Endodermal cell (in vitro differentiated cells): ENCODE measurements at regions not wholly inside any gene's neighbourhood (a gene's known extent, or its start where the extent isn't known, plus 50 kb on each side); places are given as distances from the start of the nearest gene placed in this dataset.

Experiments used
- DNase-seq: peaks from one replicate; pipeline ENCODE4 v3.0.0-alpha.2; 2017
- H3K27ac ChIP-seq: 2 replicates; pipeline ENCODE4 v1.5.1; 2013; ENCODE audit warnings: mild to moderate bottlenecking, low read depth, low read length, moderate library complexity
- H3K27me3 ChIP-seq: 2 replicates; pipeline ENCODE4 v1.6.1; 2013; ENCODE audit warnings: mild to moderate bottlenecking, low read length, moderate library complexity; ENCODE audit not compliant: insufficient read depth, control insufficient read depth, poor library complexity, severe bottlenecking
- H3K36me3 ChIP-seq: 2 replicates; pipeline ENCODE4 v1.7.0; 2013; ENCODE audit warnings: mild to moderate bottlenecking, low read length, moderate library complexity; ENCODE audit not compliant: control insufficient read depth, insufficient read depth
- H3K4me1 ChIP-seq: one replicate; pipeline ENCODE4 v1.7.0; 2013; ENCODE audit warnings: low read length; ENCODE audit not compliant: control insufficient read depth, insufficient read depth
- H3K4me3 ChIP-seq: 2 replicates; pipeline ENCODE4 v1.5.1; 2013; ENCODE audit warnings: mild to moderate bottlenecking, low read length, moderate library complexity
- H3K9ac ChIP-seq: 2 replicates; pipeline ENCODE4 v1.6.1; 2013; ENCODE audit warnings: mild to moderate bottlenecking, low read length, moderate library complexity; ENCODE audit not compliant: poor library complexity, severe bottlenecking; ENCODE audit errors: extremely low read depth
- H3K9me3 ChIP-seq: 2 replicates; pipeline ENCODE4 v1.6.1; 2013; ENCODE audit warnings: mild to moderate bottlenecking, low read length, moderate library complexity; ENCODE audit not compliant: control insufficient read depth
- H3K27ac Mint-ChIP-seq: 2 replicates; pipeline ENCODE4 v1.8.0; 2020; ENCODE audit warnings: mixed read lengths
- H3K27me3 Mint-ChIP-seq: 2 replicates; pipeline ENCODE4 v1.8.0; 2021; ENCODE audit warnings: mild to moderate bottlenecking, mixed read lengths; ENCODE audit not compliant: insufficient read depth
- H3K36me3 Mint-ChIP-seq: 2 replicates; pipeline ENCODE4 v1.8.0; 2020; ENCODE audit warnings: low read depth, mixed read lengths
- H3K4me1 Mint-ChIP-seq: 2 replicates; pipeline ENCODE4 v1.8.0; 2020; ENCODE audit warnings: mixed read lengths
- H3K4me3 Mint-ChIP-seq: 2 replicates; pipeline ENCODE4 v1.8.0; 2020; ENCODE audit warnings: mild to moderate bottlenecking, moderate library complexity, mixed read lengths
- H3K9me3 Mint-ChIP-seq: 2 replicates; pipeline ENCODE4 v1.8.0; 2020; ENCODE audit warnings: mild to moderate bottlenecking, mixed read lengths
- WGBS, 2 experiments: methylation state at CpG; one replicate each; pipeline versions ENCODE4 v1.1.5 to v1.1.7; 2013; ENCODE audit warnings: missing lambda C conversion rate in 2 of 2, mixed read lengths in 1 of 2; ENCODE audit not compliant: insufficient coverage in 1 of 2, insufficient read length in 1 of 2; 5-methylcytosine and 5-hydroxymethylcytosine counted together
- TF ChIP-seq, protein P1 (sequence below): fragments of 200-600 bp; sonication (generic); conservative IDR thresholded peaks from 2 replicates; pipeline ENCODE4 v1.5.0; 2021; ENCODE audit warnings: antibody characterized with exemption, mild to moderate bottlenecking

DNA sequence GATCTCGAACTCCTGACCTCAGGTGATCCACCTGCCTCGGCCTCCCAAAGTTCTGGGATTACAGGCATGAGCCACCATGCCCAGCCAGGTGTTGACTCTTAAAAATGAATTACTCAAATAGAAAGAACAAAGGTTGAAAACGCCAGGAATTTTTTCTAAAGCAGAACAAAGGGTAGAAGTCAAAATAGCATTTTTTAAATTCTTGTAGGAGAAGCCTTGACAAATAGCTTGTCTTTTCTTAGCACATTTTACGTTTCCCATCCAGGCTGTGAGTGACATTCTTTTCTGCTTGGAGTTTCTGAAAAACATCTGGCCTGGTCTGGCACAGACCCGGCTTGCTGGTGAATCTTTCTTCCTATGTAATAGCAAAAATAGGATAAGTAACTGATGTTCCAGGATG lies 169.4 kb upstream of the ZNF462 start:
- Mint-ChIP-seq H3K4me3 (no peak overlapping the region), H3K4me1 (peaks cover 2% of the 10 kb centered on the region), H3K27ac (no peak overlapping the region), H3K9me3 (no peaks in the 10 kb centered on the region), H3K27me3 (no peaks in the 10 kb centered on the region), H3K36me3 (no peaks in the 10 kb centered on the region)
- no peak for DNase-seq
- 50 to 86% methylated on average over 1 to 5 of the region's 5 CpGs for WGBS, 2 experiments
- Histone ChIP-seq H3K4me1 (no peaks in the 10 kb centered on the region), H3K27ac (no peak overlapping the region), H3K36me3 (no peaks in the 10 kb centered on the region), H3K9ac (no peak overlapping the region), H3K27me3 (no peaks in the 10 kb centered on the region), H3K9me3 (no peaks in the 10 kb centered on the region), H3K4me3 (no peak overlapping the region)
- TF ChIP-seq, protein P1, sequence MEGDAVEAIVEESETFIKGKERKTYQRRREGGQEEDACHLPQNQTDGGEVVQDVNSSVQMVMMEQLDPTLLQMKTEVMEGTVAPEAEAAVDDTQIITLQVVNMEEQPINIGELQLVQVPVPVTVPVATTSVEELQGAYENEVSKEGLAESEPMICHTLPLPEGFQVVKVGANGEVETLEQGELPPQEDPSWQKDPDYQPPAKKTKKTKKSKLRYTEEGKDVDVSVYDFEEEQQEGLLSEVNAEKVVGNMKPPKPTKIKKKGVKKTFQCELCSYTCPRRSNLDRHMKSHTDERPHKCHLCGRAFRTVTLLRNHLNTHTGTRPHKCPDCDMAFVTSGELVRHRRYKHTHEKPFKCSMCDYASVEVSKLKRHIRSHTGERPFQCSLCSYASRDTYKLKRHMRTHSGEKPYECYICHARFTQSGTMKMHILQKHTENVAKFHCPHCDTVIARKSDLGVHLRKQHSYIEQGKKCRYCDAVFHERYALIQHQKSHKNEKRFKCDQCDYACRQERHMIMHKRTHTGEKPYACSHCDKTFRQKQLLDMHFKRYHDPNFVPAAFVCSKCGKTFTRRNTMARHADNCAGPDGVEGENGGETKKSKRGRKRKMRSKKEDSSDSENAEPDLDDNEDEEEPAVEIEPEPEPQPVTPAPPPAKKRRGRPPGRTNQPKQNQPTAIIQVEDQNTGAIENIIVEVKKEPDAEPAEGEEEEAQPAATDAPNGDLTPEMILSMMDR = no peak

DNA sequence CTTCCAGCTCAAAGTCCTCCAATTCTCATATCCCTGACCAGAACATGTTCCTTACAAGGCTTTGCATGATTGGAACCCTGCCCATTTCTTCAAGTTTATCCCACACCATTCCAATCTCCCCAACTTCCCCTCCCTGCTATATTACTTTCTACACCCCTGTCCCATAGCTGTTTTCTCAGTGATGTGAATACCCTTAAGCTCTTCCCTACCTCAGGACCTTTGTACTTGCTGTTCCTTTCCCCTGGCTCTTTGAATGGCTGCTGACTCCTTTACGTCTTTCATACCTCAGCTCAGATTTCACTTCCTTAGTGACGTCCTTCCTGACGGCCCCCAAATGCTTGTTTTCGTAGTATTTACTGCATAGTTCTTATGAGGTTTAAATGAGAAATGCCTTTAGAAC lies 166.2 kb upstream of the ZNF462 start:
- 89 to 100% methylated on average over 2 to 4 of the region's 4 CpGs for WGBS, 2 experiments
- H3K9ac ChIP-seq = no peak overlapping the region

DNA sequence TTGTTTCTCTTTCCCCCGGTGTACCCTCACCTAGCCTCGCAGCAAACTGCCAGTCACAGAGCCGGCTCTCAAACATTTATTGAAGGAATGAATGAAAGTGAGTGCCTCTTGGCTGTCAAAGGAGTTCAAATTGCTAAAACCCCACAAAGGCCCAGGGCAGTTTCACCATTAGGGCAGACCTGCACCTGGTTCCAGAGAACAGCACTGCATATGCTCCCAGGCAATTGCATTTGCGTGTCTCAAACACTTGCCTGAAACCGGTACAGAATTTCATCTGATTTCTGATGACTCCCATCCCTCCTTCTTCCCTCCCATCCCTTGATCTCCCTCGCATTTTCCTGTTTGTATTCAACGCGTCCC lies 165.6 kb upstream of the ZNF462 start:
- Histone ChIP-seq H3K4me3 (no peak overlapping the region), H3K4me1 (no peaks in the 10 kb centered on the region), H3K27me3 (no peaks in the 10 kb centered on the region), H3K9me3 (no peaks in the 10 kb centered on the region), H3K27ac (no peak overlapping the region), H3K9ac (no peak overlapping the region), H3K36me3 (no peaks in the 10 kb centered on the region)
- no peaks in the 10 kb centered on the region for H3K27me3 Mint-ChIP-seq
- TF ChIP-seq, protein P1 = no peak
- WGBS, 2 experiments = 85 to 92% methylated on average over 5 to 8 of the region's 8 CpGs
- H3K9me3 Mint-ChIP-seq = no peaks in the 10 kb centered on the region
- H3K36me3 Mint-ChIP-seq = no peaks in the 10 kb centered on the region
- no peak overlapping the region for H3K4me3 Mint-ChIP-seq
- H3K4me1 Mint-ChIP-seq = peaks cover 2% of the 10 kb centered on the region
- H3K27ac Mint-ChIP-seq = no peak overlapping the region
- peak; percentile 35 for DNase-seq

More for the DNA sequence above, 166.2 kb upstream of the ZNF462 start:
- Histone ChIP-seq H3K27ac (no peak overlapping the region), H3K36me3 (no peaks in the 10 kb centered on the region), H3K4me1 (no peaks in the 10 kb centered on the region), H3K9me3 (no peaks in the 10 kb centered on the region), H3K4me3 (no peak overlapping the region), H3K27me3 (no peaks in the 10 kb centered on the region)
- Mint-ChIP-seq H3K4me3 (no peak overlapping the region), H3K9me3 (no peaks in the 10 kb centered on the region), H3K36me3 (no peaks in the 10 kb centered on the region), H3K27me3 (no peaks in the 10 kb centered on the region), H3K4me1 (peaks cover 2% of the 10 kb centered on the region), H3K27ac (no peak overlapping the region)
- TF ChIP-seq, protein P1 = no peak
- DNase-seq = no peak
